22Rv1 (cell line): ENCODE measurements at regions not wholly inside any gene's neighbourhood (a gene's known extent, or its start where the extent isn't known, plus 50 kb on each side); places are given as distances from the start of the nearest gene placed in this dataset.

Experiments
- ZFX ChIP-seq: fragments of 450-650 bp; IDR thresholded peaks from 2 replicates; pipeline ENCODE4 v1.6.1; 2017; ENCODE audit warnings: antibody characterized with exemption, borderline replicate concordance
- TF ChIP-seq, protein P1 (sequence below): fragments of 450-650 bp; IDR thresholded peaks from 2 replicates; pipeline ENCODE4 v1.5.1; 2017; ENCODE audit warnings: mild to moderate bottlenecking

GRCh38 chr18:35782926-35783325 is 189.6 kb upstream of the RMP24 start:
- TF ChIP-seq, protein P1, sequence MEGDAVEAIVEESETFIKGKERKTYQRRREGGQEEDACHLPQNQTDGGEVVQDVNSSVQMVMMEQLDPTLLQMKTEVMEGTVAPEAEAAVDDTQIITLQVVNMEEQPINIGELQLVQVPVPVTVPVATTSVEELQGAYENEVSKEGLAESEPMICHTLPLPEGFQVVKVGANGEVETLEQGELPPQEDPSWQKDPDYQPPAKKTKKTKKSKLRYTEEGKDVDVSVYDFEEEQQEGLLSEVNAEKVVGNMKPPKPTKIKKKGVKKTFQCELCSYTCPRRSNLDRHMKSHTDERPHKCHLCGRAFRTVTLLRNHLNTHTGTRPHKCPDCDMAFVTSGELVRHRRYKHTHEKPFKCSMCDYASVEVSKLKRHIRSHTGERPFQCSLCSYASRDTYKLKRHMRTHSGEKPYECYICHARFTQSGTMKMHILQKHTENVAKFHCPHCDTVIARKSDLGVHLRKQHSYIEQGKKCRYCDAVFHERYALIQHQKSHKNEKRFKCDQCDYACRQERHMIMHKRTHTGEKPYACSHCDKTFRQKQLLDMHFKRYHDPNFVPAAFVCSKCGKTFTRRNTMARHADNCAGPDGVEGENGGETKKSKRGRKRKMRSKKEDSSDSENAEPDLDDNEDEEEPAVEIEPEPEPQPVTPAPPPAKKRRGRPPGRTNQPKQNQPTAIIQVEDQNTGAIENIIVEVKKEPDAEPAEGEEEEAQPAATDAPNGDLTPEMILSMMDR, result no peak
- TF ChIP-seq ZFX, result no peak
